H1 (cell line): ENCODE measurements at regions not wholly inside any gene's neighbourhood (a gene's known extent, or its start where the extent isn't known, plus 50 kb on each side); places are given as distances from the start of the nearest gene placed in this dataset.
A peak's percentile ranks its signal among the peaks of the same experiment; 100 is the strongest.

ENCODE experiments used
- CTCF ChIA-PET: fragments of 300-600 bp; sonication (Branson Sonifier 250); formaldehyde crosslinking; loops from one replicate; lab custom pipeline; 2021; ENCODE audit not compliant: partially characterized antibody; lab: Charles Lee
- POLR2A ChIA-PET: fragments of 300-600 bp; sonication (Branson Sonifier 250); formaldehyde crosslinking; loops from one replicate; lab custom pipeline; 2021; ENCODE audit warnings: inconsistent platforms; ENCODE audit not compliant: partially characterized antibody; lab: Charles Lee
- DNase-seq, 2 experiments: peaks; one replicate each; pipeline versions ENCODE4 v3.0.0 to v3.0.0-alpha.2; 2010 to 2022; ENCODE audit warnings: low spot score in 2 of 2, low read depth in 1 of 2, mixed read lengths in 1 of 2
- FAIRE-seq: peaks from 2 replicates; lab custom pipeline; 2011; peaks lifted over from hg19 to GRCh38; lab: Jason Lieb, UNC
- H2AFZ ChIP-seq: 2 replicates; pipeline ENCODE4 v1.8.1; 2012; ENCODE audit warnings: low read length, inconsistent platforms
- H2AK5ac ChIP-seq: 2 replicates; pipeline ENCODE4 v1.6.1; 2013; ENCODE audit warnings: low read depth, low read length
- H2BK120ac ChIP-seq: replicated peaks from 2 replicates; pipeline ENCODE3; 2013; ENCODE audit warnings: low read depth, low read length, inconsistent platforms
- H2BK12ac ChIP-seq: 2 replicates; pipeline ENCODE4 v1.6.1; 2013; ENCODE audit warnings: low read depth, low read length
- H2BK15ac ChIP-seq: 2 replicates; pipeline ENCODE4 v1.6.1; 2013; ENCODE audit warnings: low read length
- H2BK20ac ChIP-seq: 2 replicates; pipeline ENCODE4 v1.6.1; 2013; ENCODE audit warnings: low read length
- H2BK5ac ChIP-seq: 2 replicates; pipeline ENCODE4 v1.6.1; 2013; ENCODE audit warnings: low read depth, low read length
- H3K14ac ChIP-seq: 2 replicates; pipeline ENCODE4 v1.6.1; 2013; ENCODE audit warnings: inconsistent platforms; ENCODE audit not compliant: insufficient read length
- H3K18ac ChIP-seq: 2 replicates; pipeline ENCODE4 v1.6.1; 2013; ENCODE audit warnings: low read length; ENCODE audit errors: extremely low read depth
- H3K23ac ChIP-seq: 2 replicates; pipeline ENCODE4 v1.6.1; 2013; ENCODE audit warnings: inconsistent platforms; ENCODE audit not compliant: insufficient read length
- H3K23me2 ChIP-seq: 2 replicates; pipeline ENCODE4 v1.6.1; 2013; ENCODE audit warnings: low read depth, low read length
- H3K27ac ChIP-seq: 2 replicates; pipeline ENCODE4 v1.6.1; 2011; ENCODE audit warnings: low read depth, low read length, inconsistent platforms
- H3K27me3 ChIP-seq, 4 experiments: replicated peaks in 1 of 4; 1 replicate in 1 of 4; 2 replicates in 3 of 4; pipeline versions ENCODE4 v1.6.1 to v1.8.1; 2011 to 2013; ENCODE audit warnings: low read length in 3 of 4, mild to moderate bottlenecking in 3 of 4, inconsistent platforms in 2 of 4, mixed read lengths in 2 of 4, moderate library complexity in 1 of 4; ENCODE audit not compliant: control insufficient read depth in 3 of 4, insufficient read depth in 3 of 4; ENCODE audit errors: extremely low read depth in 1 of 4
- H3K36me3 ChIP-seq, 4 experiments: 2 replicates each; pipeline versions ENCODE4 v1.6.1 to v1.8.1; 2011 to 2013; ENCODE audit warnings: mild to moderate bottlenecking in 4 of 4, low read length in 3 of 4, moderate library complexity in 2 of 4, control low read depth in 1 of 4, inconsistent platforms in 1 of 4; ENCODE audit not compliant: insufficient read depth in 4 of 4, control insufficient read depth in 2 of 4
- H3K4ac ChIP-seq: replicated peaks from 2 replicates; pipeline ENCODE3; 2013; ENCODE audit warnings: low read length, low read depth, mixed read lengths, inconsistent platforms; ENCODE audit not compliant: insufficient read length
- H3K4me1 ChIP-seq, 4 experiments: replicated peaks in 1 of 4; 1 replicate in 1 of 4; 2 replicates in 3 of 4; pipeline versions ENCODE4 v1.6.1 to v1.8.1; 2011 to 2013; ENCODE audit warnings: low read length in 3 of 4, inconsistent platforms in 2 of 4, mixed read lengths in 1 of 4; ENCODE audit not compliant: insufficient read depth in 4 of 4, control insufficient read depth in 3 of 4
- H3K4me2 ChIP-seq, 2 experiments: 2 replicates each; pipeline versions ENCODE4 v1.6.1 to v1.8.1; 2011 to 2013; ENCODE audit warnings: low read depth in 2 of 2, low read length in 2 of 2, control low read depth in 1 of 2, inconsistent platforms in 1 of 2, mild to moderate bottlenecking in 1 of 2; ENCODE audit not compliant: insufficient read depth in 1 of 2
- H3K4me3 ChIP-seq, 4 experiments: fragments of 200-600, 300-600 bp in 1 of 4; sonication (generic), shearing (Covaris generic), sonication (Bioruptor Twin) in 1 of 4; 2 replicates each; pipeline versions ENCODE4 v1.5.1 to v1.8.1; 2011 to 2016; ENCODE audit warnings: low read length in 4 of 4, low read depth in 3 of 4, control low read depth in 2 of 4, inconsistent platforms in 2 of 4, mild to moderate bottlenecking in 2 of 4, mixed read lengths in 1 of 4, moderate library complexity in 1 of 4; ENCODE audit not compliant: insufficient read depth in 2 of 4; ENCODE audit errors: extremely low read depth in 1 of 4
- H3K56ac ChIP-seq: replicated peaks from 2 replicates; pipeline ENCODE3; 2013; ENCODE audit warnings: low read depth, mild to moderate bottlenecking, mixed read lengths, low read length, inconsistent platforms; ENCODE audit not compliant: insufficient read length
- H3K79me1 ChIP-seq: 2 replicates; pipeline ENCODE4 v1.6.1; 2013; ENCODE audit warnings: low read depth, low read length, control low read depth
- H3K79me2 ChIP-seq, 2 experiments: 2 replicates each; pipeline versions ENCODE4 v1.6.1 to v1.8.1; 2012 to 2013; ENCODE audit warnings: low read length in 2 of 2, mild to moderate bottlenecking in 2 of 2, inconsistent platforms in 1 of 2; ENCODE audit not compliant: insufficient read depth in 2 of 2, control insufficient read depth in 1 of 2
- H3K9ac ChIP-seq, 4 experiments: replicated peaks in 1 of 4; 1 replicate in 1 of 4; 2 replicates in 3 of 4; pipeline versions ENCODE4 v1.6.1 to v1.8.1; 2011 to 2013; ENCODE audit warnings: low read depth in 3 of 4, low read length in 3 of 4, control low read depth in 2 of 4, mild to moderate bottlenecking in 2 of 4, moderate library complexity in 2 of 4, inconsistent platforms in 1 of 4; ENCODE audit errors: extremely low read depth in 1 of 4
- H3K9me3 ChIP-seq, 2 experiments: 2 replicates each; pipeline versions ENCODE4 v1.6.1 to v1.8.1; 2012 to 2013; ENCODE audit warnings: mild to moderate bottlenecking in 2 of 2, moderate library complexity in 2 of 2, control low read depth in 1 of 2, inconsistent platforms in 1 of 2, low read depth in 1 of 2, low read length in 1 of 2, mixed read lengths in 1 of 2; ENCODE audit not compliant: insufficient read depth in 2 of 2
- H4K20me1 ChIP-seq, 2 experiments: replicated peaks in 1 of 2; 2 replicates each; pipeline versions ENCODE3 to v1.8.1; 2011 to 2013; ENCODE audit warnings: inconsistent platforms in 2 of 2, low read length in 2 of 2, mild to moderate bottlenecking in 1 of 2; ENCODE audit not compliant: insufficient read depth in 2 of 2, control insufficient read depth in 1 of 2
- H4K5ac ChIP-seq: 2 replicates; pipeline ENCODE4 v1.6.1; 2013; ENCODE audit warnings: low read length, low read depth, mixed read lengths, inconsistent platforms; ENCODE audit not compliant: insufficient read length
- H4K8ac ChIP-seq: 2 replicates; pipeline ENCODE4 v1.8.0; 2013; ENCODE audit warnings: mild to moderate bottlenecking, moderate library complexity, low read length, inconsistent platforms; ENCODE audit not compliant: insufficient read depth; ENCODE audit errors: extremely low read depth
- H4K91ac ChIP-seq: replicated peaks from 2 replicates; pipeline ENCODE3; 2013; ENCODE audit warnings: low read length, mixed read lengths, inconsistent platforms; ENCODE audit not compliant: insufficient read length
- ASH2L ChIP-seq: fragments of 200-600, 300-600 bp; sonication (generic); IDR thresholded peaks from one replicate; pipeline ENCODE4 v1.7.1; 2017; ENCODE audit warnings: low read length
- BRCA1 ChIP-seq: IDR thresholded peaks from 2 replicates; pipeline ENCODE4 v1.6.1; 2012; ENCODE audit warnings: low read depth, low read length, improper control_type of control experiment
- CHD1 ChIP-seq: IDR thresholded peaks from 2 replicates; pipeline ENCODE4 v1.6.1; 2012; ENCODE audit warnings: low read depth, low read length, improper control_type of control experiment
- CREB1 ChIP-seq: IDR thresholded peaks from 2 replicates; pipeline ENCODE4 v1.6.1; 2012; ENCODE audit warnings: inconsistent platforms
- NANOG ChIP-seq: IDR thresholded peaks from 2 replicates; pipeline ENCODE4 v1.6.1; 2011; ENCODE audit warnings: low read length, low read depth, mild to moderate bottlenecking, inconsistent platforms; ENCODE audit not compliant: insufficient read depth, poor library complexity, severe bottlenecking
- NRF1 ChIP-seq: IDR thresholded peaks from 2 replicates; pipeline ENCODE4 v1.6.1; 2011; ENCODE audit warnings: mild to moderate bottlenecking, low read depth, low read length, improper control_type of control experiment
- POLR2AphosphoS5 ChIP-seq: IDR thresholded peaks from 2 replicates; pipeline ENCODE4 v1.6.1; 2011; ENCODE audit warnings: low read depth, low read length
- SIN3A ChIP-seq, 2 experiments: IDR thresholded peaks in 1 of 2; conservative IDR thresholded peaks in 1 of 2; 2 replicates each; pipeline ENCODE4 v1.6.1; 2011 to 2012; ENCODE audit warnings: low read length in 2 of 2, improper control_type of control experiment in 1 of 2, low read depth in 1 of 2, mild to moderate bottlenecking in 1 of 2
- SP2 ChIP-seq: IDR thresholded peaks from 2 replicates; pipeline ENCODE4 v1.6.1; 2012; ENCODE audit warnings: mild to moderate bottlenecking, low read length, inconsistent platforms
- SRF ChIP-seq: IDR thresholded peaks from 2 replicates; pipeline ENCODE4 v1.6.1; 2011; ENCODE audit warnings: mild to moderate bottlenecking, low read depth, low read length, moderate library complexity
- TBP ChIP-seq: IDR thresholded peaks from 2 replicates; pipeline ENCODE4 v1.6.1; 2011; ENCODE audit warnings: low read depth, low read length, improper control_type of control experiment
- YY1 ChIP-seq: IDR thresholded peaks from 2 replicates; pipeline ENCODE4 v1.6.1; 2011; ENCODE audit warnings: low read depth, mild to moderate bottlenecking, low read length
- WGBS, 2 experiments: shearing (Covaris generic) in 1 of 2; methylation state at CpG; one replicate each; pipeline versions ENCODE4 v1.1.6 to v1.1.7; 2013 to 2015; ENCODE audit warnings: low lambda C conversion rate in 2 of 2, mixed read lengths in 2 of 2, inconsistent platforms in 1 of 2, low coverage in 1 of 2, missing lambda C conversion rate in 1 of 2; ENCODE audit not compliant: insufficient replicate concordance in 2 of 2, insufficient coverage in 1 of 2, insufficient read length in 1 of 2; ENCODE audit errors: extremely low coverage in 1 of 2, missing lambda C conversion rate in 1 of 2; 5-methylcytosine and 5-hydroxymethylcytosine counted together
- TF ChIP-seq, protein P1 (sequence below): IDR thresholded peaks from 2 replicates; pipeline ENCODE4 v1.6.1; 2011; ENCODE audit warnings: low read length, improper control_type of control experiment

DNA sequence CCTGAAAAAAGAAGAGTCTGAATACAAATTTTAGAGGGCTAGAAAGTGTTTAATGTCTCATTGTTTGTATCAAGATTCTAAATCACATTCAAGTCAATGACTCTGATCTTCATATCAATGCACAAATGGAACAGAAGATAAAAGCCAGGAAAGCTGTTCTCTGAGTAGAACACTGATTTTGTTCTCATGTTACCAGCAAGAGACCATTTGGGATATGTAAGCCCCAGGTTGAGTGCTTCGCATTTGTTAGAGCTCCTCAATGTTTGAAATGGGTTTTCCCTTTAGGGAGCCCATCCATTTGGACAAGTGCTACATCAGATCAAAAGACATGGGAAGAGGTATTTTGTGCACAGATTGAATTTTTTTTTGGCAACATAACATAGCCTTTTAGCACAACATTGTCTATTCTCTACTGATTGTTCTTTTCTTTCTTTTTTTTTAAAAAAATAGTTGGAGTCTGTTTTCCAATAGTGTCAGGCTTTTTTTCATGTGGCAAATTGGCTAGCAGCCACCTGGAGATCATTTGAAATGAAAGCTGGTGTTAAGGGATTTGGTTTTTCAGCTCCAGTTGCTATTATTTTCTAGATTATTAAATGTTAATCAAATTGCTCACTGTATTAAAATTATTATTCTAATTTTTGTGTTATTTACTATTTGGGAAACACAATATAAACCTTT, 74.5 kb upstream of the ZPLD1 start:
- Histone ChIP-seq H4K20me1 (no peaks in the 10 kb centered on the region), H3K9me3 (peaks cover 0 to 4% of the 10 kb centered on the region in 2 experiments; a peak in 1 of 4 replicates), H3K9ac (no peak overlapping the region), H2BK20ac (no peak overlapping the region), H3K4ac (no peak overlapping the region), H3K56ac (no peak overlapping the region), H3K23ac (no peak overlapping the region), H3K14ac (no peak overlapping the region), H3K27ac (no peak overlapping the region), H4K8ac (no peak overlapping the region), H3K23me2 (no peaks in the 10 kb centered on the region; the same call in 1 of the 2 replicates), H3K18ac (no peak overlapping the region), H3K79me1 (no peaks in the 10 kb centered on the region), H3K4me3 (no peak overlapping the region), H3K79me2 (no peaks in the 10 kb centered on the region), H2BK5ac (no peak overlapping the region), H3K27me3 (no peaks in the 10 kb centered on the region), H2BK120ac (no peak overlapping the region), H2BK15ac (no peak overlapping the region), H4K5ac (no peak overlapping the region), H3K4me2 (peak overlapping the region; percentile 17 to 34; a peak in 1 of 4 replicates), H4K91ac (no peak overlapping the region), H3K36me3 (no peaks in the 10 kb centered on the region), H2AK5ac (no peak overlapping the region), H3K4me1 (peaks cover 0 to 4% (median 3%) of the 10 kb centered on the region in 4 experiments; a peak in 3 of 7 replicates), H2AFZ (no peak overlapping the region), H2BK12ac (no peak overlapping the region)
- POLR2A ChIA-PET = no interaction called here
- CTCF ChIA-PET = interaction anchor here (1.0 to 1.3 kb wide), 2 partner anchors 17 to 131 kb away, joined by 3 to 4 read pairs; no protein-coding TSS in a partner anchor
- DNase-seq = no peak
- peak; percentile 13 for FAIRE-seq
- WGBS, 2 experiments = 62% methylated on average over 1 of the region's 1 CpG; no CpG with 5 or more reads in 1 of the 2 experiments
- no peak for TF ChIP-seq SRF
- TF ChIP-seq SP2 = no peak
- TF ChIP-seq YY1 = no peak
- TF ChIP-seq POLR2AphosphoS5 = no peak
- no peak for TF ChIP-seq CHD1
- TF ChIP-seq NANOG = no peak
- TF ChIP-seq TBP = no peak
- no peak for TF ChIP-seq NRF1
- TF ChIP-seq BRCA1 = no peak
- no peak for TF ChIP-seq CREB1
- TF ChIP-seq, protein P1, sequence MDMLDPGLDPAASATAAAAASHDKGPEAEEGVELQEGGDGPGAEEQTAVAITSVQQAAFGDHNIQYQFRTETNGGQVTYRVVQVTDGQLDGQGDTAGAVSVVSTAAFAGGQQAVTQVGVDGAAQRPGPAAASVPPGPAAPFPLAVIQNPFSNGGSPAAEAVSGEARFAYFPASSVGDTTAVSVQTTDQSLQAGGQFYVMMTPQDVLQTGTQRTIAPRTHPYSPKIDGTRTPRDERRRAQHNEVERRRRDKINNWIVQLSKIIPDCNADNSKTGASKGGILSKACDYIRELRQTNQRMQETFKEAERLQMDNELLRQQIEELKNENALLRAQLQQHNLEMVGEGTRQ = no peak
- no peak for TF ChIP-seq ASH2L
- no peak for TF ChIP-seq SIN3A (conservative IDR thresholded peaks at IDR 0.05 in 1 of 2, IDR thresholded peaks at IDR 0.05 in 1 of 2; ENCODE audit: low read depth in 1 of 2, low read length in 2 of 2)
